ENCODE measurements at regions not wholly inside any gene's neighbourhood (a gene's known extent, or its start where the extent isn't known, plus 50 kb on each side); places are given as distances from the start of the nearest gene placed in this dataset.

GRCh38 chr9:26292943-26293342 is 599.7 kb downstream of the CAAP1 start:
- Histone ChIP-seq H3K4me3 (ENCODE audit: low read depth in 2 of 2, low read length in 1 of 2) (no peak overlapping the region), H3K36me3 (replicated peaks in 1 of 2; ENCODE audit: control insufficient read depth in 1 of 2, insufficient read depth in 2 of 2, low read length in 1 of 2) (no peaks in the 10 kb centered on the region), H3K9me3 (no peaks in the 10 kb centered on the region; the same call in 1 of the 2 replicates), H3F3A (replicated peaks; ENCODE audit: insufficient read depth) (peaks cover 8% of the 10 kb centered on the region), H3K79me2 (ENCODE audit: insufficient read depth) (no peaks in the 10 kb centered on the region), H4K20me1 (ENCODE audit: insufficient read depth) (no peaks in the 10 kb centered on the region), H3K27me3 (ENCODE audit: insufficient read depth) (no peaks in the 10 kb centered on the region), H3K9me2 (no peaks in the 10 kb centered on the region), H3K4me2 (no peak overlapping the region), H3K9ac (no peak overlapping the region), H2AFZ (ENCODE audit: low read depth) (peak overlapping the region; percentile 34; the same call in 1 of the 2 replicates), H3K4me1 (ENCODE audit: control insufficient read depth in 1 of 2, insufficient read depth in 2 of 2, low read depth in 1 of 2, low read length in 1 of 2) (peaks cover 0 to 20% of the 10 kb centered on the region in 2 experiments; a peak in 2 of 4 replicates), H3K27ac (ENCODE audit: low read depth in 2 of 2, low read length in 1 of 2) (peak overlapping the region in 1 of 2 experiments; percentile 70; a peak in 3 of 4 replicates)
- ChIA-PET POLR2A (no interaction called here), CTCF (no interaction called here)
- 4% methylated on average over 3 of the region's 3 CpGs for WGBS (ENCODE audit: low lambda C conversion rate)
- DNase-seq = peak; percentile 4
- peak; percentile 63; the same call in 1 of the 2 replicates for TF ChIP-seq RXRA (IDR thresholded peaks at IDR 0.05; ENCODE audit: borderline replicate concordance, low read depth)
- TF ChIP-seq POLR2AphosphoS5 (IDR thresholded peaks at IDR 0.05; ENCODE audit: low read depth, low read length) = no peak
- TF ChIP-seq, protein P1, sequence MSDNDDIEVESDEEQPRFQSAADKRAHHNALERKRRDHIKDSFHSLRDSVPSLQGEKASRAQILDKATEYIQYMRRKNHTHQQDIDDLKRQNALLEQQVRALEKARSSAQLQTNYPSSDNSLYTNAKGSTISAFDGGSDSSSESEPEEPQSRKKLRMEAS (IDR thresholded peaks at IDR 0.05; ENCODE audit: low read depth) = no peak
- TF ChIP-seq, protein P2, sequence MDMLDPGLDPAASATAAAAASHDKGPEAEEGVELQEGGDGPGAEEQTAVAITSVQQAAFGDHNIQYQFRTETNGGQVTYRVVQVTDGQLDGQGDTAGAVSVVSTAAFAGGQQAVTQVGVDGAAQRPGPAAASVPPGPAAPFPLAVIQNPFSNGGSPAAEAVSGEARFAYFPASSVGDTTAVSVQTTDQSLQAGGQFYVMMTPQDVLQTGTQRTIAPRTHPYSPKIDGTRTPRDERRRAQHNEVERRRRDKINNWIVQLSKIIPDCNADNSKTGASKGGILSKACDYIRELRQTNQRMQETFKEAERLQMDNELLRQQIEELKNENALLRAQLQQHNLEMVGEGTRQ (IDR thresholded peaks at IDR 0.05; ENCODE audit: borderline replicate concordance, low read depth, low read length) = no peak
- TF ChIP-seq JUND (IDR thresholded peaks at IDR 0.05) = peak; percentile 71
- TF ChIP-seq, protein P3, sequence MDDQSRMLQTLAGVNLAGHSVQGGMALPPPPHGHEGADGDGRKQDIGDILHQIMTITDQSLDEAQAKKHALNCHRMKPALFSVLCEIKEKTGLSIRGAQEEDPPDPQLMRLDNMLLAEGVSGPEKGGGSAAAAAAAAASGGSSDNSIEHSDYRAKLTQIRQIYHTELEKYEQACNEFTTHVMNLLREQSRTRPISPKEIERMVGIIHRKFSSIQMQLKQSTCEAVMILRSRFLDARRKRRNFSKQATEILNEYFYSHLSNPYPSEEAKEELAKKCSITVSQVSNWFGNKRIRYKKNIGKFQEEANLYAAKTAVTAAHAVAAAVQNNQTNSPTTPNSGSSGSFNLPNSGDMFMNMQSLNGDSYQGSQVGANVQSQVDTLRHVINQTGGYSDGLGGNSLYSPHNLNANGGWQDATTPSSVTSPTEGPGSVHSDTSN (IDR thresholded peaks at IDR 0.05) = peak; percentile 80
- TF ChIP-seq RAD21 (IDR thresholded peaks at IDR 0.05; ENCODE audit: low read length) = no peak
- TF ChIP-seq FOXJ3 (CRISPR knock-in tag; IDR thresholded peaks at IDR 0.05) = no peak
- TF ChIP-seq IRF3 (IDR thresholded peaks at IDR 0.05; ENCODE audit: low read depth, low read length) = no peak
- TF ChIP-seq FOXM1 (IDR thresholded peaks at IDR 0.05; ENCODE audit: low read depth) = no peak
- TF ChIP-seq NFIC (IDR thresholded peaks at IDR 0.05; ENCODE audit: borderline replicate concordance) = peak; percentile 70; the same call in 1 of the 2 replicates
- TF ChIP-seq, protein P4, sequence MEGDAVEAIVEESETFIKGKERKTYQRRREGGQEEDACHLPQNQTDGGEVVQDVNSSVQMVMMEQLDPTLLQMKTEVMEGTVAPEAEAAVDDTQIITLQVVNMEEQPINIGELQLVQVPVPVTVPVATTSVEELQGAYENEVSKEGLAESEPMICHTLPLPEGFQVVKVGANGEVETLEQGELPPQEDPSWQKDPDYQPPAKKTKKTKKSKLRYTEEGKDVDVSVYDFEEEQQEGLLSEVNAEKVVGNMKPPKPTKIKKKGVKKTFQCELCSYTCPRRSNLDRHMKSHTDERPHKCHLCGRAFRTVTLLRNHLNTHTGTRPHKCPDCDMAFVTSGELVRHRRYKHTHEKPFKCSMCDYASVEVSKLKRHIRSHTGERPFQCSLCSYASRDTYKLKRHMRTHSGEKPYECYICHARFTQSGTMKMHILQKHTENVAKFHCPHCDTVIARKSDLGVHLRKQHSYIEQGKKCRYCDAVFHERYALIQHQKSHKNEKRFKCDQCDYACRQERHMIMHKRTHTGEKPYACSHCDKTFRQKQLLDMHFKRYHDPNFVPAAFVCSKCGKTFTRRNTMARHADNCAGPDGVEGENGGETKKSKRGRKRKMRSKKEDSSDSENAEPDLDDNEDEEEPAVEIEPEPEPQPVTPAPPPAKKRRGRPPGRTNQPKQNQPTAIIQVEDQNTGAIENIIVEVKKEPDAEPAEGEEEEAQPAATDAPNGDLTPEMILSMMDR (IDR thresholded peaks at IDR 0.05) = no peak
- no peak for TF ChIP-seq REST (IDR thresholded peaks at IDR 0.05; ENCODE audit: low read depth, low read length)
- TF ChIP-seq TCF12 (IDR thresholded peaks at IDR 0.05) = peak; percentile 77
- no peak for TF ChIP-seq RFX5 (IDR thresholded peaks at IDR 0.05; ENCODE audit: low read length)
- peak; percentile 26; the same call in 1 of the 2 replicates for TF ChIP-seq TEAD4 (IDR thresholded peaks at IDR 0.05; ENCODE audit: borderline replicate concordance, insufficient read depth)
- no peak for TF ChIP-seq GATA2 (CRISPR knock-in tag; IDR thresholded peaks at IDR 0.05)
- no peak for TF ChIP-seq CHD2 (IDR thresholded peaks at IDR 0.05; ENCODE audit: low read length, partially characterized antibody)
- TF ChIP-seq SMC3 (IDR thresholded peaks at IDR 0.05; ENCODE audit: low read depth, low read length) = no peak; the same call in 1 of the 2 replicates
- TF ChIP-seq ZBTB33 (IDR thresholded peaks at IDR 0.05; ENCODE audit: borderline replicate concordance, low read depth) = 0 out of 2 replicates have a peak, but pooled peaks have one; percentile 53
- peak in 1 of 2 experiments; percentile 86; a peak in 2 of 4 replicates for TF ChIP-seq EP300 (IDR thresholded peaks at IDR 0.05; ENCODE audit: borderline replicate concordance in 1 of 2, low read depth in 1 of 2, low read length in 1 of 2)
- TF ChIP-seq TAF1 (IDR thresholded peaks at IDR 0.05; ENCODE audit: borderline replicate concordance, low read depth, low read length) = no peak
- TF ChIP-seq EZH2phosphoT487 (IDR thresholded peaks at IDR 0.05; ENCODE audit: borderline replicate concordance, low read depth) = no peak

Data from SK-N-SH (cell line).